ENCODE measurements at regions not wholly inside any gene's neighbourhood (a gene's known extent, or its start where the extent isn't known, plus 50 kb on each side); places are given as distances from the start of the nearest gene placed in this dataset.
"Not testable (repeated sequence)": the region's sequence is repeated elsewhere in the genome, so short reads cannot be mapped to it uniquely, and the experiment has no call there.

DNA sequence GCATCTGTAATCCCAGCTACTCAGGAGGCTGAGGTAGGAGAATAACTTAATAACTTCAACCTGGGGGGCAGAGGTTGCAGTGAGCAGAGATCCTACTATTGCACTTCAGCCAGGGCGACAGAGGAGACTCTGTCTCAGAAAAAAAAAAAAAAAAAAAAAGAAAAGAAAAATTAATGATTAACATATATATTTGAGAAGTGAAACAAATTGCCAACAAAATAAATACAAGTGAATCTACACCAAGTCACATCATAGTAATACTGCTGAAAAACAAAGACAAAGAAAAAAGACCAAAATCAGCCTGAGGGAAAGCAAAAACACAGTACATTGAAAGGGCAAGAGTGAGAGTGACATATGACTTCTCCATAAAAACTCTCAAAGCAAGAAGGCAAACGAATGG is 123.7 kb downstream of the CASP12 start:
- no peak for FAIRE-seq

DNA sequence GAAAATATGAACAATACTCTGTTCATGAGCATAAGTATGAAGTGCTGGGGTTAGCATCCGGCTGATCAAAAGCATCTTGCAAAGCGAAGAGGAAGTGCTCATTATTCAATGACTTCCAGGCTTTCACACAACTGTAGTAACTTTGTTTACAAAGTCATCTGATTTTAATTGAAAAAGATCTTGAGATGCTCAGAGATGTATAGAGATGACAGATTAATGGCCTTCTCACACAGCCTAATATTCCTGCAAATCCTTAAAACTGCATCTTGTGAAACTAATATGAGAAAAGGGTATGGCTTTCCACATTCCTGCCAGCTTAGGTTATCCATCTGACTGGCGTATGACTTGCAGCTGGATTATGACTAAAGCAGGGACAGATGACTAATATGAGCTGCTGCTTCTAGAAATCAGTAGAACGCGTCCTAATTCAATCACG is 125.4 kb downstream of the CASP12 start:
- no peak for FAIRE-seq

DNA sequence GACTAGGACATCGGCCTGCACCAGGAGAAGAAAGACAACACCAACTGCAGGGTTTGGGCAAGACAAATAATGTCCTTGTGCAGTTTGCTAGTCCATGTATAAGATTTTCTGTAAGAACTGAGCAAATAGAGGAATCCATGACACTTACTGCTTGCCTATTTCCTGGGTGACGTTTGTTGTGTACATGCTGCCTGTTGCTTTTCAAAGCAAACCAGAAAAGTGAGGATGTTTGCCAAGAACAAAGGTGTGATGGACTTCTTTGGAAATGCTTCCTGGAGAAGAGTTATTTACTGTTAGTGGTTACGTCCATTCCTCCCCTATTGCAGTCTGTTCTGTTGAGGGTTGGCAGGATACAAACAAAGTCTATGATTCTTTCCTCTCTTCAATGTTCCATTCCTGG is 126.5 kb downstream of the CASP12 start:
- no peak for FAIRE-seq

DNA sequence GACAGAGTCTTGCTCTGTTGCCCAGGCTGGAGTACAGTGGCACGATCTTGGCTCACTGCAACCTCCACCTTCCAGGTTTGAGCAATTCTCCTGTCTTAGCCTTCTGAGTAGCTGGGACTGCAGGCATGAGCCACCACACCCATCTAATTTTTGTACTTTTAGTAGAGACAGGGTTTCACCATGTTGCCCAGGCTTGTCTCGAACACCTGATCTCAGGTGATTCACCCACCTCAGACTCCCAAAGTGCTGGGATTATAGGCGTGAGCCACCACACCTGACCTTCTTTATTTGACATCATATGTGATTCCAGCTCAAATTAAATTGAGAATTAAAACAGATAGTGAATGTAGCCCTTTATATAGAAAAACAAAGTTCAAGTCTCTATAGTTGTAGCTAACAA is 127.2 kb downstream of the CASP12 start:
- not testable (repeated sequence) for FAIRE-seq

- no peak for FAIRE-seq
Observed at GRCh38 chr11:104765401-104766095, 132.7 kb downstream of the CASP12 start.

- no peak for FAIRE-seq
Observed at GRCh38 chr11:104764710-104765045, 133.6 kb downstream of the CASP12 start.

- no peak for FAIRE-seq
Observed at GRCh38 chr11:104763930-104764709, 134.1 kb downstream of the CASP12 start.

DNA sequence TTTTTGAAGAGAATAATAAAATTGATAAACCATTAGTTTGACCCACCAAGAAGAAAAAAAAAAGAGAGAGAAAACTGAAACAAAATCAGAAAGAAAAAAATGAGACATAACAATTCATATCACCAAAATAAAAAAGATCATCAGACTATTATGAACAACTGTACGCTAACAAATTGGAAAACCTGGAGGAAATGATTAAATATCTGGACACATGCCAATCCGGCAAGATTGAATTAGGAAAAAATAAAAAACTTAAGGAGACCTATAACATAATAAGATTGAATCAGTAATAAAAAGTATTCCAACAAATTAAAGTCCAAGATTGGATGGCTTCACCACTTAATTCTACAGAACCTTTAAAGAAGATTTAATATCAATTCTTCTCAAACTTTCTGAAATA is 136.7 kb downstream of the CASP12 start:
- FAIRE-seq, result no peak

DNA sequence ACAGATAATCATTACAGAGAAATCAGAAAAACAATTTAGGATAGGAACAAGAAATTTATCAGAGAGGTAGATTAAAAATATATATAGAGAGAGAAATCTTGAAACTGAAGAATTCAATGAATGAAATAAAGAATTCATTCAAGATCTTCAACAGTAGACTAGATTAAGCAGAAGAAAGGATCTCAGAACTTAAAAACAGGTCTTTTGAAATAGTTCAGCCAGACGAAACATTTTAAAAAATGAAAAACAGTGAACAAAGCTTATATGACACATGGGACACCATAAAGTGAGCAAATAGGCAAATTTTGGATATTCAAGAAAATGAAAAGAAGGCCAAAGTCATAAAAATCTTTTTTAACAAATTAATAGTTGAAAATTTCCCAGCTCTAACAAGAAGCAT is 138.8 kb downstream of the CASP12 start:
- no peak for FAIRE-seq

GRCh38 chr11:104738918-104739317 is 159.3 kb downstream of the CASP12 start:
- no peak for FAIRE-seq

GRCh38 chr11:104738208-104738607 is 160.1 kb downstream of the CASP12 start:
- FAIRE-seq, result no peak

GRCh38 chr11:104736502-104736901 is 161.8 kb downstream of the CASP12 start:
- FAIRE-seq, result no peak

DNA sequence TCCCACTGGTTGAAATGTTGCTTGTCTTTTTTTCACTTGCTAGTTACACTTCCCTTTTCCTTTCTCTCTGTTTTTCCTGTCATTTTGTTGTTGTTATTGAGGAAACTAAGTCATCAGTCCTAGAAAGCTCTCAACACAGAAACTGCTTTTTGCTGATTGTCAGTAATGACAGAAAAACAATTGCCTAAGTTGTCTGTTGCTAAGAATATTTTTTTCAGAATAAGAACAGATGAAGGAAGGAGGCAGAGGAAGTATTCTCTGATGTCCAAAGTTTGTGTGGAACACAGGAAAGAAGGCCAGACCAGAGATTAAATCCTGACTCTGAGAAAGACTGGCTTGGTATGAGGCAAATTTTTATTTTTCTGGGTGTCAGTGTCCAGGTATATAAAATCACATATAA is 163.3 kb downstream of the CASP12 start:
- no peak for FAIRE-seq

DNA sequence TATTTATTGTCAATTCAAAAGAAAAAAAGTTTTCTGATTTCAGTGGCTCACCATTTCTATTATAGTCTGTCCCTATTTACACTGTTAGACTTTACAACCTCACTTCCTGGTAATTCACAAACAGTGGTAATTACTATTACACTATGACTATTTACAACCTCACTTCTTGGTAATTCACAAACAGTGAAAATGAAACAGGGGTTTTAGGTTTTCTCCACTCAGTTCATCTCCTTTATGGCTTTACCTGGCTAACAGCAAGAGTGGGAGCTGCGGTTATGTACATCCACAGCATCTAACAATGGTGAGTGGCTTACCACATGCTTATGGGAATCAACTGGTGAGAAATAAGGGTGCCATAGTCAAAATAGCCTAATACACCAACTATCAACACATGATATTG is 166.4 kb downstream of the CASP12 start:
- no peak for FAIRE-seq

- no peak for FAIRE-seq
Observed at GRCh38 chr11:104728927-104729326, 169.3 kb downstream of the CASP12 start.

DNA sequence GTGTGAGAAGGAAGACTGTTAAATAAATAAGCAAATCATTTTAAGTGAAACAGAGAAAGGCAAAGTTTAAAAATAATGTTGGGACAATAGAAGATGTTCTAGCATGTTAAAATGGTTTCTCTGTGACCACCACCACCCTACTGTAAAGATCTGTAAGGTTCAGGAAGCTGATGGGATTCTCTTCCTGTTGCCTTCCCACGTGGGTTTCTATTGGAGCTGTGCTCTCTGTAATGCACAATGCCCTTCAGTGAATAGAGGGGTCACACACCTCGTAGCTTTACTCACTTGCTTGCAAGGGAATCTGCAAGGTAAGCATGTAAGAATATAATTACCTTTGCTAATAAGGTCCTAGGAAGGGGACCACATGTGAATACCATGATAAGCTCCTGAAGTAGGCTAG is 170.5 kb downstream of the CASP12 start:
- no peak for FAIRE-seq

GRCh38 chr11:104727095-104727494 is 171.2 kb downstream of the CASP12 start:
- no peak for FAIRE-seq

DNA sequence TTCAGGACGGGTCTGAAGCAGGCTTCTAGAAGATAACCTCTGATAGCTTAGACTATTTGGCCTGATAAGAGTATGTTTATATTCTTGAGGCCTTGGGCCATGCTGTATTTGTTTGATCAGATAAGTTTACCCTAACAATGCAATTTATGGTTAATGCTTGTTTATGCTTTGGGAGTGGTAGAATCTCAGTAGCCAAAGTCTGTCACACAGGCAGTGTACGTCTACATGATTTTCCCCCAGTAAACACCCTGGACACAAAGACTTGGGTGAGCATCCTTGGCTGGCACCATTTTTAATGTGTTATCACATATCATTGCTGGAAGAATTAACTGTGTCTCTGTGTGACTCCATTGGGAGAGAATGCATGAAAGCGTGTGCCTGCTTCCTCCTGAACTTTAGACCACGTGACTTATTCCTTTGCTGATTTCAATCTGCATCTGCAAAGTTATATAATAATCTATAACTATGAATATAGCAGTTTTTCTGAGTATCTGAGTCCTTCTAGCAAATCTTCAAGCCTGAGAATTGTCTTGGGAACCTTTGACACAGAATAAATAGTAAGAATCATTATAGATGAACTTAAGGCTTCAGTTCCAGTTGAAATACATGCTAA is 172.4 kb downstream of the CASP12 start:
- no peak for FAIRE-seq

GRCh38 chr11:104713401-104713800 is 184.9 kb downstream of the CASP12 start:
- no peak for FAIRE-seq

- FAIRE-seq, result no peak
Observed at GRCh38 chr11:104705490-104706190, 192.6 kb downstream of the CASP12 start.

DNA sequence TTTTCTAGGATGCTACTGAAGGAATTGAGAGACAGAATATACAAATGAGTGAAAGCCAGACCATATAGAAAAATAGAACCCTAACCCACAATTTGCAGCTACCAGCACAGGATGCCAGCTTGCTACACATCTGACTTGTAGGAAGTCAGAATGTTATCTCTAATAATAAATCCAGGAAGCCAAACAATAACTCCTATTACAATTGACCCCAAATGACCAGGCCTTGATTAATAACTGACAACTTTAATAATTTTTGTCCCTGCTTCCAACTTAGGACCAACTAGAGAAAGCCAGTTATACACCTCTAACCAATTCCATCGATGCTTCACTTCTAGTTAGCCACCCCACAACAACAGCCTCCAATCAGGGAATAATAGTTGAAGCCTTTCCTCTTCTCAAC is 193.4 kb downstream of the CASP12 start:
- no peak for FAIRE-seq

DNA sequence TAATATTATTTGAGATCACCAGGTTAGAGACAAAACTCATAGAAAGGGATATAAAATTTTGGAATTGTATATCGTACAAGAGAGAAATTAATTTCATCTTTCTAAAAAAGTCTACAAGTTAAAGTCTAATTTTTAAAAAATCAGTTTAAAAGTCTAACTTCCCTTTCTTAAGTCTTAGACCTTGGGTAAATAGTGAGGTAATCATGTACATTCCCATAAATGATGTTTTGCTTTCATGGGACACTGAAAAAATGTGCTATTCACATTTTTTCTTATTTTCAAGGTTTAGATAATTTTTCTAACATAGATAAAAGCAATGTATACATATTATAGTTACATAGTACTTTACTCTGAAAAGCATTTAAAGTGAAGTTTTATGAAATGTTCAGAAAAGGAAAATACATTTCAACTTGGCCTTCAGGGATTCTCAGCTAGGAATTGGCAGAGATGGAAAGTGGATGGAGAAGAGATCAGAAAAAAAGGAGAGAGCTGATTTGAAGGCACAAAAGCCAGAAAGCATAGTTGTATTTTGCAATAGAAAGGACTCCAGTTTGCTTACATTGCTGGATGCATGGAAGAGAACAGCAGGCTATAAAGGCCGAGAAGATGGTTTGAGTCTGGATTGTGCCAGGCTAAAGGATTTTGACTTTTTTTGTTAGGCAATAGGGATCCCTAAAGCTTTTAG is 194.0 kb downstream of the CASP12 start:
- no peak for FAIRE-seq

GRCh38 chr11:104700609-104701008 is 197.7 kb downstream of the CASP12 start:
- FAIRE-seq, result no peak

Data from TTC549 (cell line).